SK-N-SH treated with all-trans-retinoic acid at 6 μM for 48 hours (cell line): ENCODE measurements at regions not wholly inside any gene's neighbourhood (a gene's known extent, or its start where the extent isn't known, plus 50 kb on each side); places are given as distances from the start of the nearest gene placed in this dataset.

ENCODE experiments used
- CSDC2 ChIP-seq: fragments of 250-450 bp; sonication (Bioruptor Pico); IDR thresholded peaks from 2 replicates; pipeline ENCODE4 v1.5.0; 2020; ENCODE audit warnings: mild to moderate bottlenecking, moderate library complexity
- TF ChIP-seq, protein P1 (sequence below): fragments of 250-450 bp; sonication (Bioruptor Pico); IDR thresholded peaks from 2 replicates; pipeline ENCODE4 v1.5.1; 2020; ENCODE audit warnings: low read depth, mild to moderate bottlenecking, moderate library complexity

DNA sequence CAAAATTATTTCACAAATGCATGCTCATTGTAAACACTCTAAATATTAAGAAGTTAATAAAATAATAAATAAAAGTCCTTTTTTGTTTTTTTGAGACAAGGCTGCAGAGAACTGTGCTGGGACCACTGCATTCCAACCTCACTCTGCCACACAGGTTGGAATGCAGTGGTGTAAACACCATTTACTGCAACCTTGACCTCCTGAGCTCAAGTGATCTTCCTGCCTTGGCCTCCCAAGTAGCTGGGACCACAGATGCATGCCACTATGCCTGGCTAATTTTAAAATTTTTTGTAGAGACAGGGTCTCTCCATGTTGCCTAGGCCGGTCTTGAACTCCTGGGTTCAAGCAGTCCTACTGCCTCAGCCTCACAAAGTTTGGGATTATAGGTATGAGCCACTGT is 578.4 kb downstream of the ZIC1 start:
- TF ChIP-seq, protein P1, sequence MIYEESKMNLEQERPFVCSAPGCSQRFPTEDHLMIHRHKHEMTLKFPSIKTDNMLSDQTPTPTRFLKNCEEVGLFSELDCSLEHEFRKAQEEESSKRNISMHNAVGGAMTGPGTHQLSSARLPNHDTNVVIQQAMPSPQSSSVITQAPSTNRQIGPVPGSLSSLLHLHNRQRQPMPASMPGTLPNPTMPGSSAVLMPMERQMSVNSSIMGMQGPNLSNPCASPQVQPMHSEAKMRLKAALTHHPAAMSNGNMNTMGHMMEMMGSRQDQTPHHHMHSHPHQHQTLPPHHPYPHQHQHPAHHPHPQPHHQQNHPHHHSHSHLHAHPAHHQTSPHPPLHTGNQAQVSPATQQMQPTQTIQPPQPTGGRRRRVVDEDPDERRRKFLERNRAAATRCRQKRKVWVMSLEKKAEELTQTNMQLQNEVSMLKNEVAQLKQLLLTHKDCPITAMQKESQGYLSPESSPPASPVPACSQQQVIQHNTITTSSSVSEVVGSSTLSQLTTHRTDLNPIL = no peak
- TF ChIP-seq CSDC2 (CRISPR knock-in tag) = no peak
